ENCODE measurements at regions not wholly inside any gene's neighbourhood (a gene's known extent, or its start where the extent isn't known, plus 50 kb on each side); places are given as distances from the start of the nearest gene placed in this dataset.

DNA sequence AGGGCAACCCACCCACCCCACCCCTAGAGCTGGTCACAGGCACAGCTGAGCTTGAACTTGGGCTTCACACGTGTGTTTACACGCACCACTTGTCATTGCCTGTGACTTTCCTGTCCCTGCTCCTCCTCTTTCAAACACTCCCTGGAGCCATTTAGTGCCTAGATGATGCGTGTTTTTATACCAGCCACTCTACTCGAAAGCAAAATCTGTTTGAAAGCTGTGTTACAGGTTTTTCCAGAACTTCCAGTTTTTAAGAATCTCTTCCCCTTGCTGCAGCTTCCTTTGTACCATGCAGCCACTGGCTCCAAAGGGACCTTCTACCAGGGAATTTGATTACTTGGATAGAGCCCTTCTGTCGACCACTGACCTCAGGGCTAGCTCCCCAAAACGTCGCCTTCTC lies 78.8 kb upstream of the SPRY4 start:
- TF ChIP-seq CTCF (conservative IDR thresholded peaks at IDR 0.05; ENCODE audit: low read depth, low read length) (no peak), EZH2 (IDR thresholded peaks at IDR 0.05; ENCODE audit: low read length, unreplicated experiment) (no peak)

Measured in PC-3 (cell line).